Epithelial cell of esophagus (primary cell): ENCODE measurements at regions not wholly inside any gene's neighbourhood (a gene's known extent, or its start where the extent isn't known, plus 50 kb on each side); places are given as distances from the start of the nearest gene placed in this dataset.
"Not testable (repeated sequence)": the region's sequence is repeated elsewhere in the genome, so short reads cannot be mapped to it uniquely, and the experiment has no call there.

ENCODE experiments used
- DNase-seq: peaks from one replicate; pipeline ENCODE4 v3.0.0; 2010; ENCODE audit warnings: low read depth
- H3K4me3 ChIP-seq: 2 replicates; pipeline ENCODE4 v1.5.1; 2011; ENCODE audit warnings: mild to moderate bottlenecking, low read length, control low read depth
- CTCF ChIP-seq: IDR thresholded peaks from 2 replicates; pipeline ENCODE4 v1.5.1; 2011; ENCODE audit warnings: low read depth, mild to moderate bottlenecking, low read length, control low read depth, inconsistent platforms; ENCODE audit not compliant: insufficient read depth; ENCODE audit errors: missing control alignments

- H3K4me3 ChIP-seq = no peak overlapping the region
- DNase-seq = no peak
- TF ChIP-seq CTCF = no peak
These were observed 103.0 kb upstream of the C1GALT1C1 start for GRCh38 chrX:120732879-120733278.

DNA sequence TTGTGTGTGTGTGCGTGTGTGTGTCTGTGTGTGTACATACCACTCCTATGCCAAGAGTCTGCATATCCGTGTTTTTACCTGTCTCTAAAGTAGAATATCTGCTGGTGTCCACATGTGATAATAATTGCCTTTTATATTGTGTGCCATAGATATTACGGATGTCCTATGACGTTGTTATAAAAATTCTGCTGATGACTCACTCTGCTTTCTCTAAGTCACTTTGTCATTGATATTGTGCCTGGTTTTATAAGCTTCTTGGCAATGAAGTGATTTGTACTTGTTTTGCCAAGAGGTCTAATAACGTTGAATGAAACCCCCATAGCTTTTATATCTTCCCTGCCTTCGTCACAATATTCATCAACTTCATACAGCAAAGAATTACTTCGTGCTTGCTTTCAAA, 102.6 kb upstream of the C1GALT1C1 start:
- no peak overlapping the region for H3K4me3 ChIP-seq
- TF ChIP-seq CTCF = no peak
- DNase-seq = no peak

- DNase-seq = no peak
- TF ChIP-seq CTCF = no peak
- H3K4me3 ChIP-seq = no peak overlapping the region
These were observed 101.5 kb upstream of the C1GALT1C1 start for GRCh38 chrX:120731386-120731785.

DNA sequence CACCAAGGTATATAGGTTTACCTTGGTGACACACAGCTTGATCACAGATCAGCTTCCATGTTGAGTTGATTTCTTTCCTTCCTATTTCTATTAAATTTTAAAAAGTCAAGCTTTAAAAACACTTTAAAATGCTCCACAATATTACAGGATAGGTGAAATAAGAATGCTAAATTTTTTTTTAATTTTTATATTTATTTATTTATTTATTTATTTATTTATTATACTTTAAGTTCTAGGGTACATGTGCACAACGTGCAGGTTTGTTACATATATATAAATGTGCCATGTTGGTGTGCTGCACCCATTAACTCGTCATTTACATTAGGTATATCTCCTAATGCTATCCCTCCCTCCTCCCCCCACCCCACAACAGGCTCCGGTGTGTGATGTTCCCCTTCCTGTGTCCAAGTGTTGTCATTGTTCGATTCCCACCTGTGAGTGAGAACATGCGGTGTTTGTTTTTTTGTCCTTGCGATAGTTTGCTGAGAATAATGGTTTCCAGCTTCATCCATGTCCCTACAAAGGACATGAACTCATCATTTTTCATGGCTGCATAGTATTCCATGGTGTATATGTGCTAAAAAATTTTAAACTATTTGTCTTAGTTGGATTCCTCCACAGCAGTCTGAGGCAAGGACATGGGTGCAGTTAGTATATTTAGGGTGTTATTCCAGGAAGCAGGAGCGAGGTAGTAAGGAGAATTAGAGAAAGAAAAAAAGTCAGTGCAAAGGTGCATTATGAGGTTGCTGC, 99.8 kb upstream of the C1GALT1C1 start:
- not testable (repeated sequence) for DNase-seq, H3K4me3 ChIP-seq

DNA sequence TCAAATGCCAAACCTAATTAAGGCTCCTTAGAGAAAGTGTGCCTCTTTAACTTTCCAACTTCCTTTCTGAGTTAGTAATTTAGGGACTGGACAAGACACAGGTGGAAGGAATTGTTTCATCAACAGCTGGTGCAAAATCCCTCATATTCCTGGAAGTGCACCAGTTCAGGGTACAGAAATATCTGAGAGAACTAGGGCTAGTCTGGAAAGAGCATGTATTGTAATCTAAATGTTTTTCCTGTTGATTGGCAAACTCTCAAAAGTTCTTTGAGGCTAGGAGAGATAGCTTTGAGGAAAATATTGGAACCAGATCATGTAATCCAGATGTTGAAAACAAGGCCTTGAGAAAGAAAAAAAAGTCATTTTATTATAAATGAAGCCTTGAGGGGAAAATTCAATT, 98.1 kb upstream of the C1GALT1C1 start:
- no peak for DNase-seq
- TF ChIP-seq CTCF = no peak
- H3K4me3 ChIP-seq = no peak overlapping the region

- no peak overlapping the region for H3K4me3 ChIP-seq
- TF ChIP-seq CTCF = no peak
- DNase-seq = no peak
These were observed 97.6 kb upstream of the C1GALT1C1 start for GRCh38 chrX:120727452-120727851.

GRCh38 chrX:120726294-120726693, 96.4 kb upstream of the C1GALT1C1 start:
- no peak overlapping the region for H3K4me3 ChIP-seq
- TF ChIP-seq CTCF = no peak
- DNase-seq = no peak
